ENCODE measurements at regions not wholly inside any gene's neighbourhood (a gene's known extent, or its start where the extent isn't known, plus 50 kb on each side); places are given as distances from the start of the nearest gene placed in this dataset.

DNA sequence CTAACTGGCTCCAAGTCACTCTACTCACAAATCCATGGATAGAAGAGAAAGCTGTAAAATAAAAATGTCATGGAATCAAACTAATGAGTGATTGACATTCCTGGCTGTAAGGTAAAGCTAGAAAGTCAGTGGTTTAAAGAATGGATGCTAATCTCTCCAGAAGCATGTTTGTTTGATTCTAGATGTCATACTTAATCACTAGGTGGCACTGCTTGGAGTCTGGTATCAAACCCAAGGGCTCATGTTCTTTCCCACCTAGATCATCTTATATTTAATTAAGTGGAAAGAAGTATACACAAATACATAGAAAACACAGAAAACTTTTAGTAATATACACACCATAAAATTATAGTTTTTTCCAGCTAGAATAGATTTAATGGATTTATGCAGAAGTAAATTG, 2666.6 kb downstream of the PCDH7 start:
- no peaks in the 10 kb centered on the region for H3K4me1 ChIP-seq (ENCODE audit: control insufficient read depth in 1 of 2, insufficient read depth in 2 of 2, low read length in 2 of 2)
- Mint-ChIP-seq H3K27ac (no peak overlapping the region), H3K9me3 (peaks cover 0 to 10% (median 2%) of the 10 kb centered on the region in 7 donors), H3K36me3 (no peaks in the 10 kb centered on the region), H3K4me3 (no peak overlapping the region), H3K27me3 (ENCODE audit: low read depth in 3 of 3) (no peaks in the 10 kb centered on the region), H3K4me1 (no peaks in the 10 kb centered on the region)
- H3K27me3 ChIP-seq (ENCODE audit: control insufficient read depth in 2 of 2, insufficient read depth in 2 of 2, low read length in 2 of 2): no peaks in the 10 kb centered on the region
- no peaks in the 10 kb centered on the region for H3K79me2 ChIP-seq (ENCODE audit: insufficient read depth, low read length)
- no peak overlapping the region for H2AFZ ChIP-seq (ENCODE audit: insufficient read depth, low read depth, low read length, poor library complexity, severe bottlenecking)
- no peak for DNase-seq
- intact Hi-C loops (cut with micrococcal nuclease): no loop called here
- no peak overlapping the region for H3K27ac ChIP-seq (ENCODE audit: low read depth in 1 of 2, low read length in 2 of 2)
- no peaks in the 10 kb centered on the region for H4K20me1 ChIP-seq (ENCODE audit: insufficient read depth, low read length)
- no peak overlapping the region for H3K4me3 ChIP-seq (replicated peaks in 1 of 3; ENCODE audit: low read depth in 2 of 3, low read length in 3 of 3)
- H3K9ac ChIP-seq (ENCODE audit: insufficient read depth, low read length, poor library complexity, severe bottlenecking): no peak overlapping the region
- H3K9me3 ChIP-seq (replicated peaks in 1 of 2; ENCODE audit: control insufficient read depth in 1 of 2, insufficient read depth in 1 of 2, low read length in 2 of 2): peaks cover 0 to 7% of the 10 kb centered on the region in 2 donors
- no peaks in the 10 kb centered on the region for H3K36me3 ChIP-seq (replicated peaks in 1 of 2; ENCODE audit: control insufficient read depth in 1 of 2, insufficient read depth in 2 of 2, low read length in 2 of 2)
- TF ChIP-seq, protein P1, sequence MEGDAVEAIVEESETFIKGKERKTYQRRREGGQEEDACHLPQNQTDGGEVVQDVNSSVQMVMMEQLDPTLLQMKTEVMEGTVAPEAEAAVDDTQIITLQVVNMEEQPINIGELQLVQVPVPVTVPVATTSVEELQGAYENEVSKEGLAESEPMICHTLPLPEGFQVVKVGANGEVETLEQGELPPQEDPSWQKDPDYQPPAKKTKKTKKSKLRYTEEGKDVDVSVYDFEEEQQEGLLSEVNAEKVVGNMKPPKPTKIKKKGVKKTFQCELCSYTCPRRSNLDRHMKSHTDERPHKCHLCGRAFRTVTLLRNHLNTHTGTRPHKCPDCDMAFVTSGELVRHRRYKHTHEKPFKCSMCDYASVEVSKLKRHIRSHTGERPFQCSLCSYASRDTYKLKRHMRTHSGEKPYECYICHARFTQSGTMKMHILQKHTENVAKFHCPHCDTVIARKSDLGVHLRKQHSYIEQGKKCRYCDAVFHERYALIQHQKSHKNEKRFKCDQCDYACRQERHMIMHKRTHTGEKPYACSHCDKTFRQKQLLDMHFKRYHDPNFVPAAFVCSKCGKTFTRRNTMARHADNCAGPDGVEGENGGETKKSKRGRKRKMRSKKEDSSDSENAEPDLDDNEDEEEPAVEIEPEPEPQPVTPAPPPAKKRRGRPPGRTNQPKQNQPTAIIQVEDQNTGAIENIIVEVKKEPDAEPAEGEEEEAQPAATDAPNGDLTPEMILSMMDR (IDR thresholded peaks at IDR 0.05): no peak
- H3K4me2 ChIP-seq (replicated peaks; ENCODE audit: extremely low read depth, low read length, poor library complexity, severe bottlenecking): no peak overlapping the region

DNA sequence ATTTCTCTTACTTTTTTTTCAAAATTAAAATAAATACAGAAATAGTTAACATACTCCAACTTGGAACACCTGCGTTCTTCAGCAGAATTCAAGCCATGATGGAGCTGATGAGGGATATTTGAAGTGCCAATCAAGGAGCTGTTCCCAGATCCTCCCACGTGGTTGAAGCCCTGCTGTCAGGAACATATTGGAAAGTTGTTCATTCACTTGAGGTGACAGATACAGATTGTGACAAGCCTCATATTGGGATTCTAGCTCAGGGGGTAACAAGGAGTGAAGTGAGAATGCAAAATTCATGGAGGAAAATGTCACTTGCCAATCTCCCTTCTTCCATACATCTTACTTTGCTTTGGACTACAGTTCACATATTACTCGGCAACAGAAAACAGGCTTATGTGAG, 2670.8 kb downstream of the PCDH7 start:
- Mint-ChIP-seq H3K4me3 (no peak overlapping the region), H3K4me1 (no peaks in the 10 kb centered on the region), H3K27ac (no peak overlapping the region), H3K36me3 (no peaks in the 10 kb centered on the region), H3K27me3 (ENCODE audit: low read depth in 3 of 3) (no peaks in the 10 kb centered on the region), H3K9me3 (peaks cover 0 to 6% (median 0%) of the 10 kb centered on the region in 7 donors)
- Histone ChIP-seq H3K4me1 (ENCODE audit: control insufficient read depth in 1 of 2, insufficient read depth in 2 of 2, low read length in 2 of 2) (no peaks in the 10 kb centered on the region), H3K27me3 (ENCODE audit: control insufficient read depth in 2 of 2, insufficient read depth in 2 of 2, low read length in 2 of 2) (no peaks in the 10 kb centered on the region), H4K20me1 (ENCODE audit: insufficient read depth, low read length) (no peaks in the 10 kb centered on the region), H3K36me3 (replicated peaks in 1 of 2; ENCODE audit: control insufficient read depth in 1 of 2, insufficient read depth in 2 of 2, low read length in 2 of 2) (no peaks in the 10 kb centered on the region), H3K9ac (ENCODE audit: insufficient read depth, low read length, poor library complexity, severe bottlenecking) (no peak overlapping the region), H3K79me2 (ENCODE audit: insufficient read depth, low read length) (no peaks in the 10 kb centered on the region), H3K4me3 (replicated peaks in 1 of 3; ENCODE audit: low read depth in 2 of 3, low read length in 3 of 3) (no peak overlapping the region), H2AFZ (ENCODE audit: insufficient read depth, low read depth, low read length, poor library complexity, severe bottlenecking) (no peak overlapping the region), H3K9me3 (replicated peaks in 1 of 2; ENCODE audit: control insufficient read depth in 1 of 2, insufficient read depth in 1 of 2, low read length in 2 of 2) (no peaks in the 10 kb centered on the region), H3K27ac (ENCODE audit: low read depth in 1 of 2, low read length in 2 of 2) (no peak overlapping the region), H3K4me2 (replicated peaks; ENCODE audit: extremely low read depth, low read length, poor library complexity, severe bottlenecking) (no peak overlapping the region)
- TF ChIP-seq, protein P1 (IDR thresholded peaks at IDR 0.05): no peak
- no peak for DNase-seq
- 80% methylated on average over 2 of the region's 3 CpGs for WGBS (ENCODE audit: insufficient coverage)
- intact Hi-C loops (cut with micrococcal nuclease): no loop called here
